HG03108 (cell line): ENCODE measurements at regions not wholly inside any gene's neighbourhood (a gene's known extent, or its start where the extent isn't known, plus 50 kb on each side); places are given as distances from the start of the nearest gene placed in this dataset.
A peak's percentile ranks its signal among the peaks of the same experiment; 100 is the strongest.

Experiments used
- ATAC-seq: cut with Tn5 transposase; IDR thresholded peaks from one replicate; pipeline ENCODE4 v1.9.1; 2021; ENCODE audit warnings: moderate library complexity; ENCODE audit not compliant: unreplicated experiment

GRCh38 chr12:13318231-13319015 lies 121.9 kb downstream of the EMP1 start:
- no peak for ATAC-seq

GRCh38 chr12:13316587-13317246 lies 120.2 kb downstream of the EMP1 start:
- ATAC-seq = no peak

GRCh38 chr12:13313886-13314285 lies 117.4 kb downstream of the EMP1 start:
- ATAC-seq = no peak

- no peak for ATAC-seq
These were observed 115.0 kb downstream of the EMP1 start for GRCh38 chr12:13311551-13311950.

- ATAC-seq = no peak
These were observed 110.8 kb downstream of the EMP1 start for GRCh38 chr12:13307143-13307816.

GRCh38 chr12:13304924-13305323 lies 108.4 kb downstream of the EMP1 start:
- no peak for ATAC-seq

- no peak for ATAC-seq
These were observed 102.9 kb downstream of the EMP1 start for GRCh38 chr12:13299457-13299856.

- no peak for ATAC-seq
These were observed 96.6 kb downstream of the EMP1 start for GRCh38 chr12:13293096-13293495.

- no peak for ATAC-seq
These were observed 93.2 kb downstream of the EMP1 start for GRCh38 chr12:13289653-13290289.

GRCh38 chr12:13288937-13289652 lies 92.6 kb downstream of the EMP1 start:
- ATAC-seq = no peak

GRCh38 chr12:13288501-13288900 lies 92.0 kb downstream of the EMP1 start:
- no peak for ATAC-seq

GRCh38 chr12:13283867-13284266 lies 87.3 kb downstream of the EMP1 start:
- ATAC-seq = no peak

- no peak for ATAC-seq
These were observed 86.3 kb downstream of the EMP1 start for GRCh38 chr12:13282861-13283260.

- peak; percentile 81 for ATAC-seq
These were observed 81.8 kb downstream of the EMP1 start for GRCh38 chr12:13278249-13278787.

- no peak for ATAC-seq
These were observed 80.8 kb downstream of the EMP1 start for GRCh38 chr12:13277293-13277692.

GRCh38 chr12:13275241-13276085 lies 78.9 kb downstream of the EMP1 start:
- no peak for ATAC-seq

GRCh38 chr12:13273850-13274249 lies 77.3 kb downstream of the EMP1 start:
- no peak for ATAC-seq

- no peak for ATAC-seq
These were observed 76.6 kb downstream of the EMP1 start for GRCh38 chr12:13273097-13273496.

- ATAC-seq = no peak
These were observed 74.3 kb downstream of the EMP1 start for GRCh38 chr12:13270817-13271216.
